Activated naive CD8-positive, alpha-beta T cell treated with anti-CD3 and anti-CD28 coated beads, Interleukin-2, amount 50 U/mL, for 24 hours (primary cell): ENCODE measurements at regions not wholly inside any gene's neighbourhood (a gene's known extent, or its start where the extent isn't known, plus 50 kb on each side); places are given as distances from the start of the nearest gene placed in this dataset.

Experiments
- ATAC-seq: fragments of 150-1000 bp; cut with Tn5 transposase; one replicate; pipeline ENCODE4 v1.10.0; 2021
- DNase-seq: peaks from one replicate; pipeline ENCODE4 v3.0.0; 2021
- H3K27ac Mint-ChIP-seq: one replicate; pipeline ENCODE4 v1.8.0; 2021; ENCODE audit warnings: mild to moderate bottlenecking, mixed read lengths
- H3K27me3 Mint-ChIP-seq: one replicate; pipeline ENCODE4 v1.8.0; 2021; ENCODE audit warnings: mixed read lengths
- H3K36me3 Mint-ChIP-seq: one replicate; pipeline ENCODE4 v1.8.0; 2021; ENCODE audit warnings: low read depth, mixed read lengths
- H3K4me1 Mint-ChIP-seq: one replicate; pipeline ENCODE4 v1.8.0; 2021; ENCODE audit warnings: mixed read lengths
- H3K4me3 Mint-ChIP-seq: one replicate; pipeline ENCODE4 v1.8.0; 2021; ENCODE audit warnings: mild to moderate bottlenecking, moderate library complexity, mixed read lengths
- H3K9me3 Mint-ChIP-seq: one replicate; pipeline ENCODE4 v1.8.0; 2021; ENCODE audit warnings: mixed read lengths

- ATAC-seq (no peak), DNase-seq (no peak)
- Mint-ChIP-seq H3K36me3 (no peaks in the 10 kb centered on the region), H3K4me1 (no peaks in the 10 kb centered on the region), H3K9me3 (peaks cover 3% of the 10 kb centered on the region), H3K4me3 (no peak overlapping the region), H3K27me3 (no peaks in the 10 kb centered on the region), H3K27ac (no peak overlapping the region)
Observed at GRCh38 chr11:122305426-122306320, 189.7 kb upstream of the BLID start.

- H3K9me3 Mint-ChIP-seq: peaks cover 3% of the 10 kb centered on the region
- no peaks in the 10 kb centered on the region for H3K4me1 Mint-ChIP-seq
- no peaks in the 10 kb centered on the region for H3K27me3 Mint-ChIP-seq
- H3K27ac Mint-ChIP-seq: no peak overlapping the region
- no peak overlapping the region for H3K4me3 Mint-ChIP-seq
- no peak for ATAC-seq
- DNase-seq: no peak
- H3K36me3 Mint-ChIP-seq: no peaks in the 10 kb centered on the region
Observed at GRCh38 chr11:122304973-122305372, 189.0 kb upstream of the BLID start.

- Mint-ChIP-seq H3K4me3 (no peak overlapping the region), H3K9me3 (peaks cover 5% of the 10 kb centered on the region), H3K4me1 (no peaks in the 10 kb centered on the region), H3K36me3 (no peaks in the 10 kb centered on the region), H3K27ac (no peak overlapping the region), H3K27me3 (no peaks in the 10 kb centered on the region)
- DNase-seq (no peak), ATAC-seq (no peak)
Observed at GRCh38 chr11:122304306-122304705, 188.3 kb upstream of the BLID start.

- Mint-ChIP-seq H3K27me3 (no peaks in the 10 kb centered on the region), H3K27ac (no peak overlapping the region), H3K4me3 (no peak overlapping the region), H3K4me1 (no peaks in the 10 kb centered on the region), H3K36me3 (no peaks in the 10 kb centered on the region), H3K9me3 (peaks cover 11% of the 10 kb centered on the region)
- DNase-seq: no peak
- no peak for ATAC-seq
Observed at GRCh38 chr11:122294041-122294440, 178.0 kb upstream of the BLID start.

GRCh38 chr11:122293296-122294023 is 177.4 kb upstream of the BLID start:
- no peak for ATAC-seq
- H3K27ac Mint-ChIP-seq: no peak overlapping the region
- H3K4me1 Mint-ChIP-seq: no peaks in the 10 kb centered on the region
- no peak overlapping the region for H3K4me3 Mint-ChIP-seq
- peaks cover 8% of the 10 kb centered on the region for H3K9me3 Mint-ChIP-seq
- DNase-seq: no peak
- no peaks in the 10 kb centered on the region for H3K36me3 Mint-ChIP-seq
- H3K27me3 Mint-ChIP-seq: no peaks in the 10 kb centered on the region

GRCh38 chr11:122287401-122287800 is 171.4 kb upstream of the BLID start:
- ATAC-seq: no peak
- Mint-ChIP-seq H3K9me3 (no peaks in the 10 kb centered on the region), H3K4me3 (no peak overlapping the region), H3K27me3 (no peaks in the 10 kb centered on the region), H3K4me1 (no peaks in the 10 kb centered on the region), H3K27ac (no peak overlapping the region), H3K36me3 (no peaks in the 10 kb centered on the region)
- no peak for DNase-seq

GRCh38 chr11:122285070-122285988 is 169.3 kb upstream of the BLID start:
- no peak overlapping the region for H3K27ac Mint-ChIP-seq
- DNase-seq (no peak), ATAC-seq (no peak)
- no peaks in the 10 kb centered on the region for H3K36me3 Mint-ChIP-seq
- H3K4me1 Mint-ChIP-seq: no peaks in the 10 kb centered on the region
- no peaks in the 10 kb centered on the region for H3K9me3 Mint-ChIP-seq
- H3K27me3 Mint-ChIP-seq: no peaks in the 10 kb centered on the region
- H3K4me3 Mint-ChIP-seq: no peak overlapping the region

- H3K4me3 Mint-ChIP-seq: no peak overlapping the region
- no peak overlapping the region for H3K27ac Mint-ChIP-seq
Observed at GRCh38 chr11:122280870-122281269, 164.9 kb upstream of the BLID start.

GRCh38 chr11:122279194-122279593 is 163.2 kb upstream of the BLID start:
- Mint-ChIP-seq H3K4me3 (no peak overlapping the region), H3K4me1 (no peaks in the 10 kb centered on the region), H3K27me3 (no peaks in the 10 kb centered on the region), H3K9me3 (no peaks in the 10 kb centered on the region), H3K36me3 (no peaks in the 10 kb centered on the region), H3K27ac (no peak overlapping the region)
- no peak for ATAC-seq
- no peak for DNase-seq

More at GRCh38 chr11:122280870-122281269, 164.9 kb upstream of the BLID start:
- H3K36me3 Mint-ChIP-seq: no peaks in the 10 kb centered on the region
- no peaks in the 10 kb centered on the region for H3K27me3 Mint-ChIP-seq
- ATAC-seq: no peak
- H3K9me3 Mint-ChIP-seq: no peaks in the 10 kb centered on the region
- no peaks in the 10 kb centered on the region for H3K4me1 Mint-ChIP-seq
- DNase-seq: no peak

GRCh38 chr11:122277493-122277892 is 161.5 kb upstream of the BLID start:
- ATAC-seq: no peak
- Mint-ChIP-seq H3K4me1 (no peaks in the 10 kb centered on the region), H3K9me3 (no peaks in the 10 kb centered on the region), H3K4me3 (no peak overlapping the region), H3K27ac (no peak overlapping the region), H3K36me3 (no peaks in the 10 kb centered on the region), H3K27me3 (no peaks in the 10 kb centered on the region)
- no peak for DNase-seq

GRCh38 chr11:122276221-122276620 is 160.2 kb upstream of the BLID start:
- Mint-ChIP-seq H3K36me3 (no peaks in the 10 kb centered on the region), H3K4me3 (no peak overlapping the region), H3K27me3 (no peaks in the 10 kb centered on the region), H3K9me3 (no peaks in the 10 kb centered on the region), H3K27ac (no peak overlapping the region), H3K4me1 (no peaks in the 10 kb centered on the region)
- no peak for DNase-seq
- no peak for ATAC-seq

GRCh38 chr11:122275508-122275907 is 159.5 kb upstream of the BLID start:
- ATAC-seq: no peak
- H3K9me3 Mint-ChIP-seq: no peaks in the 10 kb centered on the region
- no peaks in the 10 kb centered on the region for H3K36me3 Mint-ChIP-seq
- no peaks in the 10 kb centered on the region for H3K27me3 Mint-ChIP-seq
- H3K4me3 Mint-ChIP-seq: no peak overlapping the region
- DNase-seq: no peak
- H3K27ac Mint-ChIP-seq: no peak overlapping the region
- H3K4me1 Mint-ChIP-seq: no peaks in the 10 kb centered on the region

- DNase-seq (no peak), ATAC-seq (no peak)
- Mint-ChIP-seq H3K36me3 (no peaks in the 10 kb centered on the region), H3K27me3 (peaks cover under 1% of the 10 kb centered on the region), H3K9me3 (no peaks in the 10 kb centered on the region), H3K4me3 (no peak overlapping the region), H3K4me1 (no peaks in the 10 kb centered on the region), H3K27ac (no peak overlapping the region)
Observed at GRCh38 chr11:122273476-122274191, 157.6 kb upstream of the BLID start.

GRCh38 chr11:122271745-122272144 is 155.7 kb upstream of the BLID start:
- H3K9me3 Mint-ChIP-seq: no peaks in the 10 kb centered on the region
- no peak overlapping the region for H3K4me3 Mint-ChIP-seq
- H3K36me3 Mint-ChIP-seq: no peaks in the 10 kb centered on the region
- peaks cover 3% of the 10 kb centered on the region for H3K27me3 Mint-ChIP-seq
- H3K4me1 Mint-ChIP-seq: no peaks in the 10 kb centered on the region
- ATAC-seq: no peak
- no peak overlapping the region for H3K27ac Mint-ChIP-seq
- no peak for DNase-seq
